Activated CD8-positive, alpha-beta T cell treated with anti-CD3 and anti-CD28 coated beads for 36 hours (primary cell): ENCODE measurements at regions not wholly inside any gene's neighbourhood (a gene's known extent, or its start where the extent isn't known, plus 50 kb on each side); places are given as distances from the start of the nearest gene placed in this dataset.
"Not testable (repeated sequence)": the region's sequence is repeated elsewhere in the genome, so short reads cannot be mapped to it uniquely, and the experiment has no call there.

Source experiments
- ATAC-seq: fragments of 200-7000 bp; cut with Tn5 transposase; one replicate; pipeline ENCODE4 v1.10.0; 2021; ENCODE audit warnings: mild to moderate bottlenecking, moderate library complexity
- CTCF ChIA-PET: fragments of 350-600 bp; sonication (Branson Sonifier 250); formaldehyde crosslinking; loops from one replicate; lab custom pipeline; 2021; ENCODE audit warnings: antibody characterized with exemption; lab: Charles Lee
- POLR2A ChIA-PET: fragments of 350-600 bp; sonication (Branson Sonifier 250); formaldehyde crosslinking; loops from one replicate; lab custom pipeline; 2021; ENCODE audit warnings: antibody characterized with exemption; lab: Charles Lee
- DNase-seq: peaks from one replicate; pipeline ENCODE4 v3.0.0-alpha.2; 2020
- H3K27ac Mint-ChIP-seq: one replicate; pipeline ENCODE4 v1.8.0; 2021; ENCODE audit warnings: mild to moderate bottlenecking, mixed read lengths
- H3K27me3 Mint-ChIP-seq: one replicate; pipeline ENCODE4 v1.8.0; 2021; ENCODE audit warnings: mixed read lengths
- H3K36me3 Mint-ChIP-seq: one replicate; pipeline ENCODE4 v1.8.0; 2021; ENCODE audit warnings: low read depth, mixed read lengths
- H3K4me1 Mint-ChIP-seq: one replicate; pipeline ENCODE4 v1.8.0; 2021; ENCODE audit warnings: low read depth, mixed read lengths
- H3K4me3 Mint-ChIP-seq: one replicate; pipeline ENCODE4 v1.8.0; 2021; ENCODE audit warnings: mild to moderate bottlenecking, moderate library complexity, mixed read lengths
- H3K9me3 Mint-ChIP-seq: one replicate; pipeline ENCODE4 v1.8.0; 2021; ENCODE audit warnings: mixed read lengths
- intact Hi-C: fragments of 100-400 bp; cut with micrococcal nuclease; formaldehyde crosslinking; loops from one replicate; pipeline ENCODE4 v1.10.0; 2022
- TF ChIP-seq, protein P1 (sequence below): fragments of 200-600 bp; IDR thresholded peaks from one replicate; pipeline ENCODE4 v1.8.0; 2022; ENCODE audit warnings: antibody characterized with exemption, mild to moderate bottlenecking

DNA sequence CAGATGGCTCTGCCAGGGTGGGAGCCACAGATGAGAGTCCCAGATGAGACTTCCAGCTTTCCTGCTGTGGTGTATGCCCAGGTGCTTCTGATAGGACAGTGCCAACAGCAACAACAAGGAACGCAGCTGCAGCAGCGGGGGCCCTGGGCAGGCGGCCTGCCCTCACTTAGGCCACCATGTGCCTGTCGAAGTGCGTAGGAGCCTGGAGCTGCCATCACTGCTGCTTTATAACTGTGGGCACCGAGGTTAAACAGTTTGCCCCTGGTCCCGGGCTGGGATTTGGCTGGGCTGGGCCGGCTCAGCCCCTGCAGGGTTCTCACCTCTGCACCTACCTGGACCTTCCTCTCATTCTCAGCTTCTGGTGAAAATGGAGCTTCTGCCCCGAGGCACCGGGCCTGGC is 54.4 kb upstream of the LRPAP1 start:
- POLR2A ChIA-PET, CTCF ChIA-PET, H3K4me1 Mint-ChIP-seq, ATAC-seq, H3K4me3 Mint-ChIP-seq, H3K36me3 Mint-ChIP-seq, H3K27me3 Mint-ChIP-seq, DNase-seq, H3K9me3 Mint-ChIP-seq, intact Hi-C loops, H3K27ac Mint-ChIP-seq: not testable (repeated sequence)

DNA sequence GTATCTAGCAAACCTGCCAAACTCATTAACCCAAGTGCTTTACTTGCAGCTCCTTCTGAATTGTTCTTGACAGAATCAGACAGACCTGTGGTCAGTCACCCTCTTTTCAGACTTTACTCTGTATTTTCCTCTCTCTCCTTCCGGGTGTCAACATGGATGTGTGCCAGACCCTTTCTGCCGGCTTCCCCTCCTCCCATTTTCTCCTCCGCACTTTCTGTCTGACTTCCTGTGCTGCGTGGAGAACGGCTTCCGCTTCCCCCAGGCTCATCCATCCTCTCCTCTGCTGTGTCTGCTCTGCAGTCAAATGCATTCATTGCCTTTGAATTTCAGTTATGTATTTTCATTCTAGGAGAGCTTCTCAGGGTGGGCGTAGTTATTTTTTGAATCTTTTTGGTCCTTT is 53.3 kb upstream of the LRPAP1 start:
- DNase-seq, H3K9me3 Mint-ChIP-seq, H3K27me3 Mint-ChIP-seq, POLR2A ChIA-PET, H3K27ac Mint-ChIP-seq, H3K4me3 Mint-ChIP-seq, H3K36me3 Mint-ChIP-seq, H3K4me1 Mint-ChIP-seq, CTCF ChIA-PET, intact Hi-C loops, ATAC-seq: not testable (repeated sequence)

- ATAC-seq = no peak
- Mint-ChIP-seq H3K4me3 (no peak overlapping the region), H3K27me3 (peaks cover 6% of the 10 kb centered on the region)
Measured at GRCh38 chr4:3582091-3582475, 49.9 kb upstream of the LRPAP1 start.

More at GRCh38 chr4:3582091-3582475, 49.9 kb upstream of the LRPAP1 start:
- CTCF ChIA-PET = no interaction called here
- no peak for DNase-seq
- intact Hi-C loops = no loop called here
- no peaks in the 10 kb centered on the region for H3K9me3 Mint-ChIP-seq
- TF ChIP-seq, protein P1, sequence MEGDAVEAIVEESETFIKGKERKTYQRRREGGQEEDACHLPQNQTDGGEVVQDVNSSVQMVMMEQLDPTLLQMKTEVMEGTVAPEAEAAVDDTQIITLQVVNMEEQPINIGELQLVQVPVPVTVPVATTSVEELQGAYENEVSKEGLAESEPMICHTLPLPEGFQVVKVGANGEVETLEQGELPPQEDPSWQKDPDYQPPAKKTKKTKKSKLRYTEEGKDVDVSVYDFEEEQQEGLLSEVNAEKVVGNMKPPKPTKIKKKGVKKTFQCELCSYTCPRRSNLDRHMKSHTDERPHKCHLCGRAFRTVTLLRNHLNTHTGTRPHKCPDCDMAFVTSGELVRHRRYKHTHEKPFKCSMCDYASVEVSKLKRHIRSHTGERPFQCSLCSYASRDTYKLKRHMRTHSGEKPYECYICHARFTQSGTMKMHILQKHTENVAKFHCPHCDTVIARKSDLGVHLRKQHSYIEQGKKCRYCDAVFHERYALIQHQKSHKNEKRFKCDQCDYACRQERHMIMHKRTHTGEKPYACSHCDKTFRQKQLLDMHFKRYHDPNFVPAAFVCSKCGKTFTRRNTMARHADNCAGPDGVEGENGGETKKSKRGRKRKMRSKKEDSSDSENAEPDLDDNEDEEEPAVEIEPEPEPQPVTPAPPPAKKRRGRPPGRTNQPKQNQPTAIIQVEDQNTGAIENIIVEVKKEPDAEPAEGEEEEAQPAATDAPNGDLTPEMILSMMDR = no peak
- H3K27ac Mint-ChIP-seq = no peak overlapping the region
- H3K36me3 Mint-ChIP-seq = no peaks in the 10 kb centered on the region
- POLR2A ChIA-PET = no interaction called here
- peaks cover 3% of the 10 kb centered on the region for H3K4me1 Mint-ChIP-seq
